Sigmoid colon (tissue), 6 donors: ENCODE measurements at regions not wholly inside any gene's neighbourhood (a gene's known extent, or its start where the extent isn't known, plus 50 kb on each side); places are given as distances from the start of the nearest gene placed in this dataset.

ENCODE experiments used
- DNase-seq: peaks from one replicate; pipeline ENCODE4 v3.0.0-alpha.2; 2019
- H3K27ac ChIP-seq, 4 donors: fragments of 200-600 bp; sonication (generic); one replicate each; pipeline ENCODE4 v1.5.1; 2016 to 2019; ENCODE audit warnings: mild to moderate bottlenecking in 1 of 4
- H3K27me3 ChIP-seq, 3 donors: fragments of 200-600 bp; sonication (generic); one replicate each; pipeline ENCODE4 v1.5.1; 2019; ENCODE audit warnings: mild to moderate bottlenecking in 1 of 3
- H3K36me3 ChIP-seq, 4 donors: fragments of 200-600 bp; sonication (generic); one replicate each; pipeline ENCODE4 v1.5.1; 2016 to 2019
- H3K4me1 ChIP-seq, 4 donors: fragments of 200-600 bp; sonication (generic); one replicate each; pipeline ENCODE4 v1.5.1; 2017 to 2019
- H3K4me3 ChIP-seq, 4 donors: fragments of 200-600 bp; sonication (generic); one replicate each; pipeline ENCODE4 v1.5.1; 2017 to 2019; ENCODE audit warnings: mild to moderate bottlenecking in 2 of 4, moderate library complexity in 1 of 4
- H3K9me3 ChIP-seq, 4 donors: fragments of 200-600 bp in 3 of 4; sonication (generic) in 3 of 4; one replicate each; pipeline versions ENCODE4 v1.5.1 to v1.6.1; 2013 to 2019
- EP300 ChIP-seq, 4 donors: sonication (generic); formaldehyde crosslinking; IDR thresholded peaks; one replicate each; pipeline ENCODE4 v1.6.1; 2017; ENCODE audit warnings: antibody characterized with exemption in 4 of 4
- POLR2A ChIP-seq, 2 donors: fragments of 450-650 bp; IDR thresholded peaks; one replicate each; pipeline ENCODE4 v1.6.1; 2016; ENCODE audit warnings: antibody characterized with exemption in 2 of 2, mild to moderate bottlenecking in 2 of 2, moderate library complexity in 2 of 2
- POLR2AphosphoS5 ChIP-seq, 4 donors: sonication (generic); formaldehyde crosslinking; IDR thresholded peaks; one replicate each; pipeline ENCODE4 v1.6.1; 2017; ENCODE audit warnings: antibody characterized with exemption in 4 of 4
- WGBS, 2 donors: extraction: QIAGEN DNeasy Blood & Tissue Kit; methylation state at CpG; one replicate each; pipeline ENCODE4 v1.1.7; 2013; 5-methylcytosine and 5-hydroxymethylcytosine counted together
- intact Hi-C: fragments of 100-400 bp; cut with DNase I; formaldehyde crosslinking; loops from one replicate; pipeline ENCODE4 v1.15.1; 2023
- TF ChIP-seq, protein P1 (sequence below), 4 experiments: fragments of 450-650 bp in 3 of 4; fragments of 200-600 bp in 1 of 4; IDR thresholded peaks; one replicate each; pipeline ENCODE4 v1.5.1; 2016 to 2019; ENCODE audit warnings: antibody characterized with exemption in 4 of 4, mild to moderate bottlenecking in 3 of 4, moderate library complexity in 2 of 4
- donor health status: healthy with polysubstance abuse.
- donor health status: healthy.

DNA sequence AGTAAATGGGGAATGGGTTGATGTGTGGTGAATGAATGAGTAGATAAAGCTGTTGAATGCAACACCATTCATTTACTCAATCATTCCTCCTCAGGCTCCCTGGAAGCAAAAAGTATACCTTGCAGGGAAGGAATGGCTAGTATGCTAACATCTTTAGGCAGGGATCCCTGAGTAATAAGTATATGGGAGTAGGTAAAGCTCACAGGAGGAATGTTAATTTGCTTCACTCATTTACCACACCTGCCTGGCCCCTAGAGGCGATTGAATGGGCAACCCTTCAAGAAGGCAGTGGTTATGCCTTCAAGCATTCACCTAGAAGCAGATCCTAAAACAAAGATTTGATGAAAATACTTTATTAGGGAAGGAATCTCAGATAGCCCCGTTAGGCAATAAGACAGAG, 208.7 kb upstream of the GADL1 start:
- H3K9me3 ChIP-seq: no peaks in the 10 kb centered on the region
- H3K27me3 ChIP-seq: no peaks in the 10 kb centered on the region
- no peak for DNase-seq
- no peak overlapping the region for H3K4me3 ChIP-seq
- no peaks in the 10 kb centered on the region for H3K4me1 ChIP-seq
- H3K27ac ChIP-seq: no peak overlapping the region
- TF ChIP-seq EP300 (IDR thresholded peaks at IDR 0.05): no peak
- TF ChIP-seq, protein P1, sequence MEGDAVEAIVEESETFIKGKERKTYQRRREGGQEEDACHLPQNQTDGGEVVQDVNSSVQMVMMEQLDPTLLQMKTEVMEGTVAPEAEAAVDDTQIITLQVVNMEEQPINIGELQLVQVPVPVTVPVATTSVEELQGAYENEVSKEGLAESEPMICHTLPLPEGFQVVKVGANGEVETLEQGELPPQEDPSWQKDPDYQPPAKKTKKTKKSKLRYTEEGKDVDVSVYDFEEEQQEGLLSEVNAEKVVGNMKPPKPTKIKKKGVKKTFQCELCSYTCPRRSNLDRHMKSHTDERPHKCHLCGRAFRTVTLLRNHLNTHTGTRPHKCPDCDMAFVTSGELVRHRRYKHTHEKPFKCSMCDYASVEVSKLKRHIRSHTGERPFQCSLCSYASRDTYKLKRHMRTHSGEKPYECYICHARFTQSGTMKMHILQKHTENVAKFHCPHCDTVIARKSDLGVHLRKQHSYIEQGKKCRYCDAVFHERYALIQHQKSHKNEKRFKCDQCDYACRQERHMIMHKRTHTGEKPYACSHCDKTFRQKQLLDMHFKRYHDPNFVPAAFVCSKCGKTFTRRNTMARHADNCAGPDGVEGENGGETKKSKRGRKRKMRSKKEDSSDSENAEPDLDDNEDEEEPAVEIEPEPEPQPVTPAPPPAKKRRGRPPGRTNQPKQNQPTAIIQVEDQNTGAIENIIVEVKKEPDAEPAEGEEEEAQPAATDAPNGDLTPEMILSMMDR (IDR thresholded peaks at IDR 0.05): no peak
- no peak for TF ChIP-seq POLR2AphosphoS5 (IDR thresholded peaks at IDR 0.05)
- no peak for TF ChIP-seq POLR2A (IDR thresholded peaks at IDR 0.05)
- 71 to 84% methylated on average over 2 of the region's 2 CpGs for WGBS, 2 donors
- H3K36me3 ChIP-seq: no peaks in the 10 kb centered on the region
- intact Hi-C loops: no loop called here

DNA sequence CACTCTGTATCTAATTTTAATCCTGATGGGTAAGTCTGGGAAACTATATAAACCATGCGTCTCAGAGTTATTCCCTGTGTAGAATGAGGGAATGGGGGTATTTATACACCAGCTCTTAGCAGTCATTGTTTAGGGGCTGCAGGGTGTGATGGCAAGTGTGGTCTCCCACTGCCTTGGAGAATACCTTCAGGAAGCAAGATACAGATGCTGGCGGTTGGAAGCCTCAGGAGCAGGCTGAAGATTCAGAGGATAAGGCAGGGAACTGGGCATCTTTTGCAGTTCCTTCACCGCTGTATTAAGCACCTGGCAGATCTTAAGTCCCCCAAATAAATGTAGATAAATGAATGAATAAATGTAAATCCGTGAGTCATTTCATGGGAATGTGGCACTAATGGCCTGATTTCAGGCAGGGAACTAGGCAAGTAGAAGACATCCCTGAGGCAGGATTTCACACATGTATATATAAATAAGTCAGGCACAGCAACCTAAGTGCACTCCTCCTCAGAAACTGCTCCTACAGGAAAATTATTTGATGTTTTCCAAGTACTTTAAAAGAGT, 209.2 kb upstream of the GADL1 start:
- Histone ChIP-seq H3K36me3 (no peaks in the 10 kb centered on the region), H3K9me3 (no peaks in the 10 kb centered on the region), H3K4me1 (no peaks in the 10 kb centered on the region), H3K27me3 (no peaks in the 10 kb centered on the region), H3K4me3 (no peak overlapping the region), H3K27ac (no peak overlapping the region)
- intact Hi-C loops: no loop called here
- WGBS, 2 donors: 95 to 96% methylated on average over 4 of the region's 4 CpGs
- no peak for TF ChIP-seq POLR2AphosphoS5 (IDR thresholded peaks at IDR 0.05)
- TF ChIP-seq POLR2A (IDR thresholded peaks at IDR 0.05): no peak
- TF ChIP-seq, protein P1 (IDR thresholded peaks at IDR 0.05): no peak
- no peak for TF ChIP-seq EP300 (IDR thresholded peaks at IDR 0.05)
- DNase-seq: no peak

DNA sequence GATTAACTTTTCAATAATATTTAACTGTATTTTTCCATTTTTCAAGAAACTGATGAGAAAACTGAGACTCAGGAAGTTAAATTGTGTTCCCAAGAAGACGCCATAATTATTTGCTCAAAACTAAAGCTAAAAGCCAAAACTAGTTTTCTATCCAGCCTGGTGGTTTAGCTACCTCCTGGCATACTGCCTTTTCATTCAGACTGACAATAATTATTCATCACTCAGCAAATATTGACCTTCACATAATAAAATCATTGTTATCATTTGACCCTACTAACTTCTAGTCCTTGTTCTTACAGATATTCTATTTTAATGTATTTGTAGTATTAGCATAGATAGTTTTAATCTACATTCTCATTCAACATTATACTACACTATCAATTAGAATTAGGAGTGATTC, 210.6 kb upstream of the GADL1 start:
- no peaks in the 10 kb centered on the region for H3K9me3 ChIP-seq
- intact Hi-C loops: no loop called here
- no peak overlapping the region for H3K27ac ChIP-seq
- no peak for DNase-seq
- WGBS, 2 donors: 84 to 91% methylated on average over 1 of the region's 1 CpG
- H3K4me1 ChIP-seq: no peaks in the 10 kb centered on the region
- H3K27me3 ChIP-seq: no peaks in the 10 kb centered on the region
- TF ChIP-seq POLR2A (IDR thresholded peaks at IDR 0.05) (no peak), EP300 (IDR thresholded peaks at IDR 0.05) (no peak), POLR2AphosphoS5 (IDR thresholded peaks at IDR 0.05) (no peak)
- TF ChIP-seq, protein P1 (IDR thresholded peaks at IDR 0.05): no peak
- H3K36me3 ChIP-seq: no peaks in the 10 kb centered on the region
- no peak overlapping the region for H3K4me3 ChIP-seq

GRCh38 chr3:31105438-31106077, 211.1 kb upstream of the GADL1 start:
- H3K4me3 ChIP-seq: no peak overlapping the region
- no peaks in the 10 kb centered on the region for H3K27me3 ChIP-seq
- intact Hi-C loops: no loop called here
- H3K27ac ChIP-seq: no peak overlapping the region
- H3K9me3 ChIP-seq: no peaks in the 10 kb centered on the region
- no peak for DNase-seq
- TF ChIP-seq EP300 (IDR thresholded peaks at IDR 0.05) (no peak), POLR2AphosphoS5 (IDR thresholded peaks at IDR 0.05) (no peak), POLR2A (IDR thresholded peaks at IDR 0.05) (no peak)
- TF ChIP-seq, protein P1 (IDR thresholded peaks at IDR 0.05): no peak
- H3K4me1 ChIP-seq: no peaks in the 10 kb centered on the region
- no peaks in the 10 kb centered on the region for H3K36me3 ChIP-seq
- WGBS, 2 donors: 80 to 86% methylated on average over 2 of the region's 2 CpGs

DNA sequence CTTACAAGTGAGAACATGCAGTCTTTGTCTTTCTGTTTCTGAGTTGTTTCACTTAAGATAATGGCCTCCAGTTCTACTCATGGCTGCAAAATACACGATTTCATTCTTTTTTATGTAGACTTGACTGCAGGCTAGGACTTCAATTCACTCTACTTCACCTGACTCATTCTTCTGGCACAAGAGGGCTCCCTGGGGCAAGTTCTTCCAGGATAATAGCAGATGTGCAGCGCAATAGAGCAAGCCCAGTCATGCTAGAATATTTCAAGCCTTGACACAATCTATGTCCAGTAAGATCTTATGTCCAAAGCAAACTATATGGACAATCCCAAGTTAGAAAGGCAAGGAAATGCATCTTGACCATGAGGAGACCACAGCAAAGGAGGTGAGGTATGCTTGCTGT, 211.7 kb upstream of the GADL1 start:
- intact Hi-C loops: no loop called here
- Histone ChIP-seq H3K9me3 (no peaks in the 10 kb centered on the region), H3K27ac (no peak overlapping the region), H3K36me3 (no peaks in the 10 kb centered on the region), H3K4me1 (no peaks in the 10 kb centered on the region), H3K27me3 (no peaks in the 10 kb centered on the region), H3K4me3 (no peak overlapping the region)
- 71 to 87% methylated on average over 2 of the region's 2 CpGs for WGBS, 2 donors
- no peak for DNase-seq
- no peak for TF ChIP-seq POLR2A (IDR thresholded peaks at IDR 0.05)
- TF ChIP-seq POLR2AphosphoS5 (IDR thresholded peaks at IDR 0.05): no peak
- TF ChIP-seq, protein P1 (IDR thresholded peaks at IDR 0.05): no peak
